GM12878 (cell line): ENCODE measurements at regions not wholly inside any gene's neighbourhood (a gene's known extent, or its start where the extent isn't known, plus 50 kb on each side); places are given as distances from the start of the nearest gene placed in this dataset.
"Not testable (repeated sequence)": the region's sequence is repeated elsewhere in the genome, so short reads cannot be mapped to it uniquely, and the experiment has no call there.

Experiments used
- ATAC-seq: fragments of 200-7000 bp; cut with Tn5 transposase; 3 replicates; pipeline ENCODE4 v1.9.1; 2020; ENCODE audit warnings: mild to moderate bottlenecking, moderate library complexity
- BruUV-seq: library from RNA; stranded (reverse); fragments of 400-500 nt; replicated peaks from 2 replicates; lab custom pipeline; 2021; lab: Mats Ljungman, UMichigan
- CTCF ChIA-PET: fragments of 300-600 bp; sonication (Branson Sonifier 250); formaldehyde crosslinking; extraction: SDS; loops from one replicate; lab custom pipeline; 2021; ENCODE audit warnings: inconsistent platforms; lab: Yijun Ruan, JAX
- POLR2A ChIA-PET: fragments of 350-600 bp; formaldehyde crosslinking; extraction: SDS; loops from one replicate; lab custom pipeline; 2021; ENCODE audit warnings: inconsistent platforms; lab: Charles Lee
- RAD21 ChIA-PET: fragments of 300-600 bp; sonication (Branson Sonifier 250); formaldehyde crosslinking; loops from one replicate; lab custom pipeline; 2023; ENCODE audit warnings: antibody characterized with exemption; ENCODE audit not compliant: unreplicated experiment; lab: Charles Lee
- SMC1A ChIA-PET: fragments of 300-600 bp; sonication (Branson Sonifier 250); formaldehyde crosslinking; loops from one replicate; lab custom pipeline; 2023; ENCODE audit not compliant: unreplicated experiment, uncharacterized antibody; lab: Charles Lee
- DNase-seq: peaks from one replicate; pipeline ENCODE4 v3.0.0-alpha.2; 2011; ENCODE audit warnings: low read depth, low spot score
- FAIRE-seq: peaks from 3 replicates; lab custom pipeline; 2011; peaks lifted over from hg19 to GRCh38; lab: Jason Lieb, UNC
- H2AFZ ChIP-seq: 2 replicates; pipeline ENCODE4 v1.6.0; 2011; ENCODE audit warnings: low read depth, low read length, control low read depth; ENCODE audit not compliant: control insufficient read depth
- H3K27ac ChIP-seq: 2 replicates; pipeline ENCODE4 v1.5.1; 2011; ENCODE audit warnings: control low read depth; ENCODE audit not compliant: control insufficient read depth, insufficient read depth
- H3K27me3 ChIP-seq, 2 experiments: replicated peaks in 1 of 2; 2 replicates each; pipeline versions ENCODE4 v1.6.0 to v1.6.1; 2011; ENCODE audit warnings: low read length in 1 of 2; ENCODE audit not compliant: control insufficient read depth in 2 of 2, insufficient read depth in 2 of 2
- H3K36me3 ChIP-seq, 2 experiments: 2 replicates each; pipeline ENCODE4 v1.5.1; 2011; ENCODE audit warnings: low read length in 1 of 2; ENCODE audit not compliant: control insufficient read depth in 2 of 2, insufficient read depth in 2 of 2
- H3K4me1 ChIP-seq: 2 replicates; pipeline ENCODE4 v1.6.1; 2011; ENCODE audit warnings: mild to moderate bottlenecking, low read length, moderate library complexity, mixed read lengths; ENCODE audit not compliant: control insufficient read depth, insufficient read depth
- H3K4me2 ChIP-seq: 2 replicates; pipeline ENCODE4 v1.6.0; 2011; ENCODE audit warnings: control low read depth; ENCODE audit not compliant: control insufficient read depth, insufficient read depth
- H3K4me3 ChIP-seq: fragments of 200-600 bp; sonication (generic); 2 replicates; pipeline ENCODE4 v1.5.1; 2016
- H3K79me2 ChIP-seq: 2 replicates; pipeline ENCODE4 v1.6.0; 2011; ENCODE audit warnings: low read length; ENCODE audit not compliant: control insufficient read depth, insufficient read depth
- H3K9ac ChIP-seq: 2 replicates; pipeline ENCODE4 v1.8.0; 2011; ENCODE audit warnings: low read length, control low read depth, mixed read lengths; ENCODE audit not compliant: control insufficient read depth, insufficient read depth
- H3K9me3 ChIP-seq: replicated peaks from 3 replicates; pipeline ENCODE4 v1.5.1; 2011; ENCODE audit warnings: mild to moderate bottlenecking, low read length; ENCODE audit not compliant: control insufficient read depth, insufficient read depth
- H4K20me1 ChIP-seq: 2 replicates; pipeline ENCODE4 v1.6.0; 2011; ENCODE audit not compliant: control insufficient read depth, insufficient read depth
- MEF2A ChIP-seq: IDR thresholded peaks from 2 replicates; pipeline ENCODE4 v1.6.1; 2011; ENCODE audit warnings: low read depth, mild to moderate bottlenecking, low read length, moderate library complexity; ENCODE audit not compliant: insufficient read depth
- USF1 ChIP-seq: IDR thresholded peaks from 2 replicates; pipeline ENCODE4 v1.6.1; 2011; ENCODE audit warnings: borderline replicate concordance, low read depth, mild to moderate bottlenecking, moderate library complexity, mixed read lengths, low read length; ENCODE audit not compliant: insufficient read depth; ENCODE audit errors: extremely low read length
- WGBS: methylation state at CpG from one replicate; pipeline ENCODE4 v1.1.6; 2016; ENCODE audit warnings: low lambda C conversion rate; ENCODE audit not compliant: insufficient replicate concordance, insufficient coverage; ENCODE audit errors: missing lambda C conversion rate; 5-methylcytosine and 5-hydroxymethylcytosine counted together
- in situ Hi-C: fragments of 300-500 bp; cut with MboI; formaldehyde crosslinking; loops from 9 replicates; pipeline ENCODE4 v1.14.3; 2018; ENCODE audit warnings: mixed read lengths
- intact Hi-C: fragments of 100-400 bp; cut with micrococcal nuclease; formaldehyde crosslinking; loops from one replicate; pipeline ENCODE4 v1.14.2; 2022; ENCODE audit not compliant: unreplicated experiment

DNA sequence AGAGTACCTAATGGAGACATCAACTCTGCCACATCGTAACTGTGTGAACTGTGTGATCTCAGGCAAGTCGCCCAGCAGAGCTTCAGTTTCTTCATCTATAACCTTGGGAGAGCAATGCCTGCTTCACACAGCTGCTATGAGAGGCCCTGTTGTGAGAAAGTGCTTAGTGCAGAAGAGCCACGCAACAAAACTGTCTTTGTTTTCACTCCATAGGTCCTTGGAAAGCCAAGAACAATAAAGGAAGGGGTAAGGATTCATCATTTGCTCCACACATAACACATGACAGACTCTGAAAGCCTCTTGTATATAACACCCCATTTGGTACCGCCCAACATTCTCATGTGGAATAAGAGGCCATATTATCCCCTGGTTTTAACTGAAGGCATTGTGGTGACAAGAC, 231.9 kb upstream of the ISX start:
- ChIA-PET POLR2A (no interaction called here), RAD21 (no interaction called here)
- no peak for FAIRE-seq

GRCh38 chr22:34834541-34834940, 231.4 kb upstream of the ISX start:
- RAD21 ChIA-PET = not testable (repeated sequence)

More for the DNA sequence above, 231.9 kb upstream of the ISX start:
- Histone ChIP-seq H3K4me3 (no peak overlapping the region), H3K36me3 (no peaks in the 10 kb centered on the region), H3K9me3 (no peaks in the 10 kb centered on the region), H2AFZ (no peak overlapping the region), H3K79me2 (no peaks in the 10 kb centered on the region), H3K4me2 (no peak overlapping the region), H3K4me1 (no peaks in the 10 kb centered on the region), H3K27me3 (no peaks in the 10 kb centered on the region), H3K27ac (no peak overlapping the region), H4K20me1 (no peaks in the 10 kb centered on the region), H3K9ac (no peak overlapping the region)
- DNase-seq (no peak), ATAC-seq (no peak)
- SMC1A ChIA-PET = no interaction called here
- in situ Hi-C loops (no loop called here), intact Hi-C loops (no loop called here)
- 22% methylated on average over 4 of the region's 4 CpGs for WGBS
- TF ChIP-seq USF1 (no peak), MEF2A (no peak)
- BruUV-seq = no TSS peak
- CTCF ChIA-PET = no interaction called here

More at GRCh38 chr22:34834541-34834940, 231.4 kb upstream of the ISX start:
- H3K27ac ChIP-seq, H3K4me3 ChIP-seq, H3K9me3 ChIP-seq, CTCF ChIA-PET, H3K4me2 ChIP-seq, ATAC-seq, H3K4me1 ChIP-seq, BruUV-seq, H4K20me1 ChIP-seq, H3K36me3 ChIP-seq, SMC1A ChIA-PET, H3K9ac ChIP-seq, H3K27me3 ChIP-seq, H2AFZ ChIP-seq, FAIRE-seq, in situ Hi-C loops, POLR2A ChIA-PET, H3K79me2 ChIP-seq, DNase-seq, intact Hi-C loops: not testable (repeated sequence)
- 14% methylated on average over 3 of the region's 3 CpGs for WGBS
